ENCODE measurements at regions not wholly inside any gene's neighbourhood (a gene's known extent, or its start where the extent isn't known, plus 50 kb on each side); places are given as distances from the start of the nearest gene placed in this dataset.

DNA sequence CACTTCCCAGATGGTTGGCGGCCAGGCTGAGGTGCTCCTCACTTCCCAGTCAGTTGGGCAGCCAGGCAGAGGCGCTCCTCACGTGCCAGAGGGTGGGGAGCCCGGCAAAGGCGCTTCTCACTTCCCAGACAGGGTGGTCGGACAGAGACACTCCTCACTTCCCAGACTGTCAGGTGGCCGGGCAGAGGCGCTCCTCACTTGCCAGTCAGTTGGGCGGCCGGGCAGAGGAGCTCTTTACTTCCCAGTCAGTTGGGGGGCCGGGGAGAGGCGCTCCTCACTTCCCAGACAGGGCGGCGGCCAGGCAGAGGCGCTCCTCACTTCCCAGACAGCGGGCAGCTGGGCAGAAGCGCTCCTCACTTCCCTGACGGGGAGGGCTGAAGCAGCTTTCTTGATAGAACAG is 143.0 kb upstream of the ARID2 start:
- TF ChIP-seq GATA2 (IDR thresholded peaks at IDR 0.05; ENCODE audit: low read depth, low read length), result no peak
- no peak for TF ChIP-seq GATA3 (IDR thresholded peaks at IDR 0.05; ENCODE audit: low read depth, low read length)
